HepG2 (cell line): ENCODE measurements at regions not wholly inside any gene's neighbourhood (a gene's known extent, or its start where the extent isn't known, plus 50 kb on each side); places are given as distances from the start of the nearest gene placed in this dataset.

Source experiments
- ATF2 ChIP-seq: sonication (generic); formaldehyde crosslinking; IDR thresholded peaks from 2 replicates; pipeline ENCODE4 v1.4.0; 2020; ENCODE audit warnings: missing genetic modification reagents
- GABPA ChIP-seq, 2 experiments: IDR thresholded peaks; 2 replicates each; pipeline ENCODE4 v1.6.1; 2011 to 2016; ENCODE audit warnings: low read depth in 2 of 2, low read length in 1 of 2, missing biosample characterization in 1 of 2, missing genetic modification characterization in 1 of 2
- IRF9 ChIP-seq: sonication (generic); formaldehyde crosslinking; IDR thresholded peaks from 2 replicates; pipeline ENCODE4 v1.8.0; 2022; ENCODE audit warnings: missing genetic modification reagents, mild to moderate bottlenecking, borderline replicate concordance
- KDM3A ChIP-seq: IDR thresholded peaks from 2 replicates; pipeline ENCODE4 v1.6.1; 2018; ENCODE audit warnings: low read depth, missing compliant biosample characterization
- PHF21A ChIP-seq: sonication (generic); formaldehyde crosslinking; IDR thresholded peaks from 2 replicates; pipeline ENCODE4 v1.5.0; 2020; ENCODE audit warnings: mild to moderate bottlenecking, missing genetic modification reagents
- POGZ ChIP-seq: sonication (generic); formaldehyde crosslinking; IDR thresholded peaks from 2 replicates; pipeline ENCODE4 v1.4.0; 2020; ENCODE audit warnings: mild to moderate bottlenecking, missing genetic modification reagents
- SNAI1 ChIP-seq: sonication (generic); formaldehyde crosslinking; IDR thresholded peaks from 2 replicates; pipeline ENCODE4 v1.5.0; 2020; ENCODE audit warnings: mild to moderate bottlenecking, missing genetic modification reagents, borderline replicate concordance
- ZBTB40 ChIP-seq, 2 experiments: fragments of 450-650 bp in 1 of 2; sonication (generic) in 1 of 2; formaldehyde crosslinking in 1 of 2; IDR thresholded peaks; 2 replicates each; pipeline versions ENCODE4 v1.6.1 to v1.8.0; 2016 to 2022; ENCODE audit warnings: antibody characterized with exemption in 1 of 2, mild to moderate bottlenecking in 1 of 2, missing genetic modification reagents in 1 of 2
- ZNF547 ChIP-seq: sonication (generic); formaldehyde crosslinking; IDR thresholded peaks from 2 replicates; pipeline ENCODE4 v1.5.1; 2020; ENCODE audit warnings: mild to moderate bottlenecking, missing genetic modification reagents
- ZNF761 ChIP-seq: sonication (generic); formaldehyde crosslinking; conservative IDR thresholded peaks from 2 replicates; pipeline ENCODE4 v1.4.0; 2020; ENCODE audit warnings: mild to moderate bottlenecking, missing genetic modification reagents
- ZNF792 ChIP-seq: IDR thresholded peaks from 2 replicates; pipeline ENCODE4 v1.6.1; 2016

- TF ChIP-seq ATF2 (CRISPR knock-in tag) (no peak), ZNF761 (no peak), KDM3A (no peak), POGZ (CRISPR knock-in tag) (no peak), ZBTB40 (IDR thresholded peaks at IDR 0.05) (no peak), ZBTB40 (CRISPR knock-in tag; IDR thresholded peaks at IDR 0.05) (no peak), GABPA (IDR thresholded peaks at IDR 0.05; ENCODE audit: low read depth, low read length) (no peak), GABPA (CRISPR knock-in tag; IDR thresholded peaks at IDR 0.05; ENCODE audit: low read depth) (no peak), ZNF547 (CRISPR knock-in tag) (no peak), PHF21A (CRISPR knock-in tag) (no peak), IRF9 (no peak), ZNF792 (no peak), SNAI1 (CRISPR knock-in tag) (no peak)
Observed at GRCh38 chr14:48111151-48111550, 435.7 kb upstream of the MDGA2 start (continued).
